ENCODE measurements at regions not wholly inside any gene's neighbourhood (a gene's known extent, or its start where the extent isn't known, plus 50 kb on each side); places are given as distances from the start of the nearest gene placed in this dataset.

DNA sequence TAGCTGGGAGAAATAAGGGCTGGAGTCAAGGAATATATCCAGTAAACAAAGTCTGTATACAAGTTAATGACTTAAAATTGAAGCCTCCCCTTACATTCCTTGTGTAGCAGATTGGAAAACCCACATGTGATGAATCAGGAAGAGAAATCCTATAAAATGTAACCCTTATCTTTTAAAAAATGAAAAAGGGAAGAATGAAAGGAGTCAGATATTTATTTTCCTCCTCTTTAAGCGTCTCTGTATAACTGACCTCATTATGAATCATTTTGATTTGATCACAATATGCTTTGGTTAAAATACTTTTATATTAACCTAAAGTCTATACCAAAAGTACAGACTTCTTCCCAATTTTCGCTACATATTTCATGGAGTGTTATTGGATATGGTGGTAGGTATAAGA is 316.3 kb upstream of the STAC start:
- TF ChIP-seq CHD2 (IDR thresholded peaks at IDR 0.05; ENCODE audit: low read length, partially characterized antibody) (no peak), EP300 (IDR thresholded peaks at IDR 0.05; ENCODE audit: borderline replicate concordance in 1 of 2, low read depth in 1 of 2, low read length in 1 of 2) (no peak), SMC3 (IDR thresholded peaks at IDR 0.05; ENCODE audit: low read depth, low read length) (no peak), POLR2AphosphoS5 (IDR thresholded peaks at IDR 0.05; ENCODE audit: low read depth, low read length) (no peak)
- TF ChIP-seq, protein P1, sequence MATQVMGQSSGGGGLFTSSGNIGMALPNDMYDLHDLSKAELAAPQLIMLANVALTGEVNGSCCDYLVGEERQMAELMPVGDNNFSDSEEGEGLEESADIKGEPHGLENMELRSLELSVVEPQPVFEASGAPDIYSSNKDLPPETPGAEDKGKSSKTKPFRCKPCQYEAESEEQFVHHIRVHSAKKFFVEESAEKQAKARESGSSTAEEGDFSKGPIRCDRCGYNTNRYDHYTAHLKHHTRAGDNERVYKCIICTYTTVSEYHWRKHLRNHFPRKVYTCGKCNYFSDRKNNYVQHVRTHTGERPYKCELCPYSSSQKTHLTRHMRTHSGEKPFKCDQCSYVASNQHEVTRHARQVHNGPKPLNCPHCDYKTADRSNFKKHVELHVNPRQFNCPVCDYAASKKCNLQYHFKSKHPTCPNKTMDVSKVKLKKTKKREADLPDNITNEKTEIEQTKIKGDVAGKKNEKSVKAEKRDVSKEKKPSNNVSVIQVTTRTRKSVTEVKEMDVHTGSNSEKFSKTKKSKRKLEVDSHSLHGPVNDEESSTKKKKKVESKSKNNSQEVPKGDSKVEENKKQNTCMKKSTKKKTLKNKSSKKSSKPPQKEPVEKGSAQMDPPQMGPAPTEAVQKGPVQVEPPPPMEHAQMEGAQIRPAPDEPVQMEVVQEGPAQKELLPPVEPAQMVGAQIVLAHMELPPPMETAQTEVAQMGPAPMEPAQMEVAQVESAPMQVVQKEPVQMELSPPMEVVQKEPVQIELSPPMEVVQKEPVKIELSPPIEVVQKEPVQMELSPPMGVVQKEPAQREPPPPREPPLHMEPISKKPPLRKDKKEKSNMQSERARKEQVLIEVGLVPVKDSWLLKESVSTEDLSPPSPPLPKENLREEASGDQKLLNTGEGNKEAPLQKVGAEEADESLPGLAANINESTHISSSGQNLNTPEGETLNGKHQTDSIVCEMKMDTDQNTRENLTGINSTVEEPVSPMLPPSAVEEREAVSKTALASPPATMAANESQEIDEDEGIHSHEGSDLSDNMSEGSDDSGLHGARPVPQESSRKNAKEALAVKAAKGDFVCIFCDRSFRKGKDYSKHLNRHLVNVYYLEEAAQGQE (IDR thresholded peaks at IDR 0.05; ENCODE audit: low read depth, low read length), result no peak
- TF ChIP-seq, protein P2, sequence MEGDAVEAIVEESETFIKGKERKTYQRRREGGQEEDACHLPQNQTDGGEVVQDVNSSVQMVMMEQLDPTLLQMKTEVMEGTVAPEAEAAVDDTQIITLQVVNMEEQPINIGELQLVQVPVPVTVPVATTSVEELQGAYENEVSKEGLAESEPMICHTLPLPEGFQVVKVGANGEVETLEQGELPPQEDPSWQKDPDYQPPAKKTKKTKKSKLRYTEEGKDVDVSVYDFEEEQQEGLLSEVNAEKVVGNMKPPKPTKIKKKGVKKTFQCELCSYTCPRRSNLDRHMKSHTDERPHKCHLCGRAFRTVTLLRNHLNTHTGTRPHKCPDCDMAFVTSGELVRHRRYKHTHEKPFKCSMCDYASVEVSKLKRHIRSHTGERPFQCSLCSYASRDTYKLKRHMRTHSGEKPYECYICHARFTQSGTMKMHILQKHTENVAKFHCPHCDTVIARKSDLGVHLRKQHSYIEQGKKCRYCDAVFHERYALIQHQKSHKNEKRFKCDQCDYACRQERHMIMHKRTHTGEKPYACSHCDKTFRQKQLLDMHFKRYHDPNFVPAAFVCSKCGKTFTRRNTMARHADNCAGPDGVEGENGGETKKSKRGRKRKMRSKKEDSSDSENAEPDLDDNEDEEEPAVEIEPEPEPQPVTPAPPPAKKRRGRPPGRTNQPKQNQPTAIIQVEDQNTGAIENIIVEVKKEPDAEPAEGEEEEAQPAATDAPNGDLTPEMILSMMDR (IDR thresholded peaks at IDR 0.05), result no peak
